Thoracic aorta (tissue), 2 donors: ENCODE measurements at regions not wholly inside any gene's neighbourhood (a gene's known extent, or its start where the extent isn't known, plus 50 kb on each side); places are given as distances from the start of the nearest gene placed in this dataset.
A peak's percentile ranks its signal among the peaks of the same experiment; 100 is the strongest.

Experiments
- ATAC-seq: fragments of 150-250 bp; one replicate; pipeline ENCODE4 v1.8.0; 2017; ENCODE audit warnings: low read depth; ENCODE audit not compliant: insufficient number of reproducible peaks, low FRiP score
- DNase-seq: peaks from one replicate; pipeline ENCODE4 v3.0.0-alpha.2; 2020; ENCODE audit warnings: low spot score
- H3K27ac ChIP-seq, 2 donors: fragments of 200-600 bp; sonication (generic); 1 replicate in 1 of 2; 2 replicates in 1 of 2; pipeline ENCODE4 v1.5.1; 2016; ENCODE audit warnings: mild to moderate bottlenecking in 2 of 2, moderate library complexity in 2 of 2
- H3K27me3 ChIP-seq: fragments of 200-600 bp; sonication (generic); replicated peaks from 2 replicates; pipeline ENCODE4 v1.6.0; 2016; ENCODE audit warnings: mild to moderate bottlenecking; ENCODE audit not compliant: insufficient read depth
- H3K36me3 ChIP-seq: fragments of 200-600 bp; sonication (generic); one replicate; pipeline ENCODE4 v1.5.1; 2016
- H3K4me1 ChIP-seq, 2 donors: fragments of 200-600 bp; sonication (generic); 1 replicate in 1 of 2; 2 replicates in 1 of 2; pipeline versions ENCODE4 v1.5.1 to v1.6.0; 2016; ENCODE audit warnings: low read depth in 2 of 2, mild to moderate bottlenecking in 1 of 2; ENCODE audit not compliant: control insufficient read depth in 1 of 2
- H3K4me3 ChIP-seq: fragments of 200-600 bp; sonication (generic); 2 replicates; pipeline ENCODE4 v1.5.1; 2016; ENCODE audit warnings: mild to moderate bottlenecking
- H3K9me3 ChIP-seq: fragments of 200-600 bp; sonication (generic); 2 replicates; pipeline ENCODE4 v1.5.1; 2016
- CTCF ChIP-seq: fragments of 200-600 bp; sonication (generic); IDR thresholded peaks from one replicate; pipeline ENCODE4 v1.5.1; 2019; ENCODE audit warnings: antibody characterized with exemption

- H3K9me3 ChIP-seq, result no peaks in the 10 kb centered on the region
- no peak overlapping the region for H3K27ac ChIP-seq
- no peaks in the 10 kb centered on the region for H3K36me3 ChIP-seq
- no peak for DNase-seq
- H3K27me3 ChIP-seq, result no peaks in the 10 kb centered on the region
- no peaks in the 10 kb centered on the region for H3K4me1 ChIP-seq
- H3K4me3 ChIP-seq, result no peak overlapping the region
- ATAC-seq, result no peak
- no peak for TF ChIP-seq CTCF
Measured at GRCh38 chr3:193989186-193989585, 146.8 kb upstream of the HES1 start.

GRCh38 chr3:193991666-193992424 lies 144.1 kb upstream of the HES1 start:
- no peaks in the 10 kb centered on the region for H3K36me3 ChIP-seq
- H3K4me3 ChIP-seq, result no peak overlapping the region
- no peak overlapping the region for H3K27ac ChIP-seq
- DNase-seq (no peak), ATAC-seq (no peak)
- no peaks in the 10 kb centered on the region for H3K9me3 ChIP-seq
- H3K4me1 ChIP-seq, result peaks cover 0 to 9% of the 10 kb centered on the region in 2 donors
- no peaks in the 10 kb centered on the region for H3K27me3 ChIP-seq
- TF ChIP-seq CTCF, result no peak

GRCh38 chr3:193992425-193993037 lies 143.4 kb upstream of the HES1 start:
- Histone ChIP-seq H3K27me3 (no peaks in the 10 kb centered on the region), H3K36me3 (no peaks in the 10 kb centered on the region), H3K9me3 (no peaks in the 10 kb centered on the region), H3K4me1 (peaks cover 3 to 16% of the 10 kb centered on the region in 2 donors), H3K27ac (no peak overlapping the region), H3K4me3 (no peak overlapping the region)
- DNase-seq, result no peak
- no peak for ATAC-seq
- TF ChIP-seq CTCF, result no peak

- Histone ChIP-seq H3K27ac (no peak overlapping the region), H3K4me3 (no peak overlapping the region), H3K27me3 (no peaks in the 10 kb centered on the region), H3K4me1 (peaks cover 12 to 31% of the 10 kb centered on the region in 2 donors), H3K36me3 (no peaks in the 10 kb centered on the region), H3K9me3 (no peaks in the 10 kb centered on the region)
- ATAC-seq (no peak), DNase-seq (no peak)
- no peak for TF ChIP-seq CTCF
Measured at GRCh38 chr3:193996221-193996620, 139.7 kb upstream of the HES1 start.

GRCh38 chr3:193996641-193997089 lies 139.3 kb upstream of the HES1 start:
- no peak for ATAC-seq
- H3K36me3 ChIP-seq, result no peaks in the 10 kb centered on the region
- TF ChIP-seq CTCF, result no peak
- no peak for DNase-seq
- no peak overlapping the region for H3K4me3 ChIP-seq
- no peaks in the 10 kb centered on the region for H3K9me3 ChIP-seq
- no peaks in the 10 kb centered on the region for H3K27me3 ChIP-seq
- peaks cover 12 to 31% of the 10 kb centered on the region in 2 donors for H3K4me1 ChIP-seq
- peak overlapping the region; percentile 17 to 18 for H3K27ac ChIP-seq
